HCT116 (cell line): ENCODE measurements at regions not wholly inside any gene's neighbourhood (a gene's known extent, or its start where the extent isn't known, plus 50 kb on each side); places are given as distances from the start of the nearest gene placed in this dataset.

Experiments
- ATAC-seq: fragments of 200-7000 bp; cut with Tn5 transposase; 2 replicates; pipeline ENCODE4 v1.9.1; 2020; ENCODE audit warnings: mild to moderate bottlenecking, moderate library complexity
- BruUV-seq: library from RNA; stranded (reverse); fragments of 400-500 nt; replicated peaks from 2 replicates; lab custom pipeline; 2021; lab: Mats Ljungman, UMichigan
- CTCF ChIA-PET: fragments of 300-600 bp; sonication (Branson Sonifier 250); formaldehyde crosslinking; loops from one replicate; lab custom pipeline; 2021; ENCODE audit warnings: antibody characterized with exemption; lab: Charles Lee
- POLR2A ChIA-PET: fragments of 300-600, 350-600 bp; sonication (Branson Sonifier 250); formaldehyde crosslinking; loops from one replicate; lab custom pipeline; 2021; ENCODE audit warnings: antibody characterized with exemption; lab: Charles Lee
- RAD21 ChIA-PET, 2 experiments: fragments of 300-600 bp; sonication (Branson Sonifier 250); formaldehyde crosslinking; loops; one replicate each; lab custom pipeline; 2023; ENCODE audit warnings: low total read pairs in 2 of 2; ENCODE audit not compliant: uncharacterized antibody in 2 of 2, unreplicated experiment in 2 of 2, low non-redundant PET in 1 of 2; lab: Charles Lee
- DNase-seq: peaks from one replicate; pipeline ENCODE4 v3.0.0-alpha.2; 2010; ENCODE audit warnings: low read depth, low spot score
- H2AFZ ChIP-seq: fragments of 200-600 bp; shearing (Covaris generic), sonication (generic); 2 replicates; pipeline ENCODE4 v1.6.1; 2017; ENCODE audit warnings: low read depth, mixed run types, mixed read lengths, antibody characterized with exemption, low read length; ENCODE audit not compliant: poor library complexity, severe bottlenecking
- H3K27ac ChIP-seq: 2 replicates; pipeline ENCODE4 v1.5.1; 2012; ENCODE audit warnings: low read depth, low read length
- H3K27me3 ChIP-seq: fragments of 200-600 bp; sonication (generic); 2 replicates; pipeline ENCODE4 v1.6.1; 2016; ENCODE audit warnings: mixed run types, low read length, mixed read lengths; ENCODE audit not compliant: insufficient read depth
- H3K36me3 ChIP-seq, 2 experiments: fragments of 200-500 bp in 1 of 2; fragments of 200-600 bp in 1 of 2; sonication (Bioruptor generic) in 1 of 2; sonication (generic) in 1 of 2; 2 replicates each; pipeline versions ENCODE4 v1.5.1 to v1.6.1; 2014 to 2016; ENCODE audit warnings: low read length in 2 of 2, inconsistent platforms in 1 of 2, mixed read lengths in 1 of 2, mixed run types in 1 of 2; ENCODE audit not compliant: insufficient read depth in 2 of 2, control insufficient read depth in 1 of 2
- H3K4me1 ChIP-seq, 2 experiments: fragments of 200-600 bp in 1 of 2; sonication (generic) in 1 of 2; 2 replicates each; pipeline versions ENCODE4 v1.5.1 to v1.6.1; 2012 to 2017; ENCODE audit warnings: low read length in 2 of 2, inconsistent platforms in 1 of 2, mild to moderate bottlenecking in 1 of 2, mixed read lengths in 1 of 2, mixed run types in 1 of 2, moderate library complexity in 1 of 2; ENCODE audit not compliant: insufficient read depth in 2 of 2, control insufficient read depth in 1 of 2
- H3K4me2 ChIP-seq: fragments of 200-600 bp; sonication (generic); 2 replicates; pipeline ENCODE4 v1.6.1; 2017; ENCODE audit warnings: mixed run types, low read length, mixed read lengths
- H3K4me3 ChIP-seq, 2 experiments: fragments of 200-600 bp in 1 of 2; sonication (generic) in 1 of 2; replicated peaks in 1 of 2; 2 replicates each; pipeline ENCODE4 v1.5.1; 2011 to 2016; ENCODE audit warnings: low read length in 2 of 2, control low read depth in 1 of 2, low read depth in 1 of 2, mild to moderate bottlenecking in 1 of 2, mixed read lengths in 1 of 2, mixed run types in 1 of 2
- H3K79me2 ChIP-seq: fragments of 200-600 bp; sonication (generic); 2 replicates; pipeline ENCODE4 v1.6.1; 2017; ENCODE audit warnings: mild to moderate bottlenecking, mixed run types, low read length, moderate library complexity, mixed read lengths; ENCODE audit not compliant: insufficient read depth
- H3K9ac ChIP-seq: fragments of 200-600 bp; sonication (generic); 2 replicates; pipeline ENCODE4 v1.6.1; 2016; ENCODE audit warnings: low read length, mixed read lengths
- H3K9me2 ChIP-seq: fragments of 200-600 bp; sonication (generic), shearing (Covaris generic); 2 replicates; pipeline ENCODE4 v1.6.1; 2017; ENCODE audit warnings: mixed run types, mild to moderate bottlenecking, moderate library complexity; ENCODE audit not compliant: insufficient read depth
- H3K9me3 ChIP-seq, 2 experiments: fragments of 200-500 bp in 1 of 2; fragments of 200-600 bp in 1 of 2; sonication (Bioruptor generic) in 1 of 2; sonication (generic) in 1 of 2; 2 replicates each; pipeline ENCODE4 v1.6.1; 2014 to 2017; ENCODE audit warnings: low read length in 2 of 2, mixed read lengths in 2 of 2, inconsistent platforms in 1 of 2, low read depth in 1 of 2, mild to moderate bottlenecking in 1 of 2, mixed run types in 1 of 2, moderate library complexity in 1 of 2; ENCODE audit not compliant: control insufficient read depth in 1 of 2, insufficient read depth in 1 of 2
- H4K20me1 ChIP-seq: fragments of 200-600 bp; sonication (generic), shearing (Covaris generic); 2 replicates; pipeline ENCODE4 v1.6.1; 2017; ENCODE audit warnings: mixed run types, mild to moderate bottlenecking, moderate library complexity; ENCODE audit not compliant: insufficient read depth
- CBX3 ChIP-seq: IDR thresholded peaks from 2 replicates; pipeline ENCODE4 v1.6.1; 2012; ENCODE audit warnings: low read depth
- CEBPB ChIP-seq: IDR thresholded peaks from 2 replicates; pipeline ENCODE4 v1.6.1; 2012; ENCODE audit warnings: low read depth
- CTCF ChIP-seq, 3 experiments: fragments of 200-600 bp in 1 of 3; sonication (generic) in 1 of 3; IDR thresholded peaks in 2 of 3; conservative IDR thresholded peaks in 1 of 3; 2 replicates each; pipeline ENCODE4 v1.5.1; 2012 to 2017; ENCODE audit warnings: low read depth in 2 of 3, low read length in 2 of 3, antibody characterized with exemption in 1 of 3, borderline replicate concordance in 1 of 3, control low read depth in 1 of 3, mild to moderate bottlenecking in 1 of 3, mixed read lengths in 1 of 3, mixed run types in 1 of 3, moderate library complexity in 1 of 3; ENCODE audit not compliant: insufficient read depth in 1 of 3
- EGR1 ChIP-seq: IDR thresholded peaks from 2 replicates; pipeline ENCODE4 v1.6.1; 2012; ENCODE audit warnings: low read depth
- ELF1 ChIP-seq: IDR thresholded peaks from 2 replicates; pipeline ENCODE4 v1.6.1; 2012; ENCODE audit warnings: low read depth, borderline replicate concordance
- EZH2 ChIP-seq: fragments of 200-600 bp; sonication (generic); IDR thresholded peaks from 2 replicates; pipeline ENCODE4 v1.6.1; 2017; ENCODE audit warnings: antibody characterized with exemption, mixed run types
- EZH2phosphoT487 ChIP-seq: fragments of 200-600 bp; IDR thresholded peaks from 2 replicates; pipeline ENCODE4 v1.6.1; 2018; ENCODE audit warnings: antibody characterized with exemption, borderline replicate concordance
- FOSL1 ChIP-seq: IDR thresholded peaks from 2 replicates; pipeline ENCODE4 v1.6.1; 2012; ENCODE audit warnings: low read depth
- MAX ChIP-seq: IDR thresholded peaks from 2 replicates; pipeline ENCODE4 v1.6.1; 2012
- POLR2A ChIP-seq: IDR thresholded peaks from 2 replicates; pipeline ENCODE4 v1.7.0; 2011; ENCODE audit warnings: borderline replicate concordance; ENCODE audit not compliant: insufficient read depth, insufficient read length; ENCODE audit errors: extremely low read depth
- POLR2AphosphoS5 ChIP-seq: IDR thresholded peaks from 2 replicates; pipeline ENCODE4 v1.6.1; 2011; ENCODE audit warnings: mild to moderate bottlenecking, low read depth, low read length, moderate library complexity
- RAD21 ChIP-seq: IDR thresholded peaks from 2 replicates; pipeline ENCODE4 v1.6.1; 2012; ENCODE audit warnings: low read depth, mild to moderate bottlenecking
- SIN3A ChIP-seq: IDR thresholded peaks from 2 replicates; pipeline ENCODE4 v1.6.1; 2012; ENCODE audit warnings: low read depth
- SP1 ChIP-seq: IDR thresholded peaks from 2 replicates; pipeline ENCODE4 v1.6.1; 2012; ENCODE audit warnings: low read depth
- SRF ChIP-seq: IDR thresholded peaks from 2 replicates; pipeline ENCODE4 v1.6.1; 2012; ENCODE audit warnings: low read depth
- TCF7L2 ChIP-seq: IDR thresholded peaks from 2 replicates; pipeline ENCODE4 v1.7.0; 2011; ENCODE audit warnings: borderline replicate concordance, inconsistent platforms; ENCODE audit not compliant: insufficient read depth, insufficient read length; ENCODE audit errors: extremely low read depth
- YY1 ChIP-seq: IDR thresholded peaks from 2 replicates; pipeline ENCODE4 v1.6.1; 2011; ENCODE audit warnings: low read length, low read depth, moderate library complexity, mild to moderate bottlenecking; ENCODE audit not compliant: insufficient replicate concordance; ENCODE audit errors: extremely low read depth
- ZFX ChIP-seq: fragments of 450-650 bp; IDR thresholded peaks from 2 replicates; pipeline ENCODE4 v1.6.1; 2017
- ZNF274 ChIP-seq: fragments of 200-500 bp; sonication (Bioruptor generic); IDR thresholded peaks from 2 replicates; pipeline ENCODE4 v1.6.1; 2014; ENCODE audit warnings: mild to moderate bottlenecking, low read depth, low read length, inconsistent platforms
- intact Hi-C: fragments of 100-400 bp; cut with micrococcal nuclease; formaldehyde crosslinking; loops from 2 replicates; pipeline ENCODE4 v1.10.0; 2022
- TF ChIP-seq, protein P1 (sequence below): IDR thresholded peaks from 2 replicates; pipeline ENCODE4 v1.6.1; 2011; ENCODE audit warnings: mild to moderate bottlenecking, low read length, moderate library complexity; ENCODE audit not compliant: insufficient replicate concordance; ENCODE audit errors: extremely low read depth

GRCh38 chr4:66574145-66574978 lies 904.1 kb upstream of the EPHA5 start:
- no peaks in the 10 kb centered on the region for H3K27me3 ChIP-seq
- ChIA-PET RAD21 (no interaction called here), POLR2A (no interaction called here)
- no TSS peak for BruUV-seq
- TF ChIP-seq ZFX (no peak), ZNF274 (no peak), CEBPB (no peak), EZH2 (no peak), POLR2AphosphoS5 (no peak), POLR2A (no peak), CBX3 (no peak), SIN3A (no peak), MAX (no peak), FOSL1 (no peak), RAD21 (no peak), YY1 (no peak), ELF1 (no peak), EZH2phosphoT487 (no peak), SP1 (no peak), SRF (no peak), EGR1 (no peak), CTCF (IDR thresholded peaks at IDR 0.05 in 2 of 3, conservative IDR thresholded peaks at IDR 0.05 in 1 of 3; ENCODE audit: borderline replicate concordance in 1 of 3, insufficient read depth in 1 of 3, low read depth in 2 of 3, low read length in 2 of 3) (no peak), TCF7L2 (no peak)
- TF ChIP-seq, protein P1, sequence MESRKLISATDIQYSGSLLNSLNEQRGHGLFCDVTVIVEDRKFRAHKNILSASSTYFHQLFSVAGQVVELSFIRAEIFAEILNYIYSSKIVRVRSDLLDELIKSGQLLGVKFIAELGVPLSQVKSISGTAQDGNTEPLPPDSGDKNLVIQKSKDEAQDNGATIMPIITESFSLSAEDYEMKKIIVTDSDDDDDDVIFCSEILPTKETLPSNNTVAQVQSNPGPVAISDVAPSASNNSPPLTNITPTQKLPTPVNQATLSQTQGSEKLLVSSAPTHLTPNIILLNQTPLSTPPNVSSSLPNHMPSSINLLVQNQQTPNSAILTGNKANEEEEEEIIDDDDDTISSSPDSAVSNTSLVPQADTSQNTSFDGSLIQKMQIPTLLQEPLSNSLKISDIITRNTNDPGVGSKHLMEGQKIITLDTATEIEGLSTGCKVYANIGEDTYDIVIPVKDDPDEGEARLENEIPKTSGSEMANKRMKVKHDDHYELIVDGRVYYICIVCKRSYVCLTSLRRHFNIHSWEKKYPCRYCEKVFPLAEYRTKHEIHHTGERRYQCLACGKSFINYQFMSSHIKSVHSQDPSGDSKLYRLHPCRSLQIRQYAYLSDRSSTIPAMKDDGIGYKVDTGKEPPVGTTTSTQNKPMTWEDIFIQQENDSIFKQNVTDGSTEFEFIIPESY = no peak
- TF ChIP-seq, all 23 proteins: peak for 0
- no peak overlapping the region for H3K4me2 ChIP-seq
- H3K9me3 ChIP-seq = peaks cover 0 to 12% of the 10 kb centered on the region in 2 experiments; a peak in 2 of 4 replicates
- intact Hi-C loops = no loop called here
- H3K4me1 ChIP-seq = no peaks in the 10 kb centered on the region
- no peak overlapping the region for H3K4me3 ChIP-seq
- H4K20me1 ChIP-seq = no peaks in the 10 kb centered on the region
- DNase-seq (no peak), ATAC-seq (no peak)
- no peak overlapping the region for H3K9ac ChIP-seq
- H3K36me3 ChIP-seq = no peaks in the 10 kb centered on the region
- H2AFZ ChIP-seq = no peak overlapping the region
- no peaks in the 10 kb centered on the region for H3K79me2 ChIP-seq
- CTCF ChIA-PET = no interaction called here
- H3K9me2 ChIP-seq = no peaks in the 10 kb centered on the region
- H3K27ac ChIP-seq = no peak overlapping the region
